GM12892 (cell line): ENCODE measurements at regions not wholly inside any gene's neighbourhood (a gene's known extent, or its start where the extent isn't known, plus 50 kb on each side); places are given as distances from the start of the nearest gene placed in this dataset.

ENCODE experiments used
- DNase-seq: peaks from one replicate; pipeline ENCODE4 v3.0.0; 2011; ENCODE audit not compliant: insufficient read length
- FAIRE-seq: peaks from 2 replicates; lab custom pipeline; 2011; peaks lifted over from hg19 to GRCh38; lab: Jason Lieb, UNC
- POLR2A ChIP-seq: IDR thresholded peaks from 2 replicates; pipeline ENCODE4 v1.6.1; 2011; ENCODE audit warnings: low read depth, low read length, control low read depth
- POLR2AphosphoS5 ChIP-seq: IDR thresholded peaks from 2 replicates; pipeline ENCODE4 v1.6.1; 2011; ENCODE audit warnings: low read depth, low read length, control low read depth
- TAF1 ChIP-seq: IDR thresholded peaks from 2 replicates; pipeline ENCODE4 v1.6.1; 2011; ENCODE audit warnings: low read depth, mild to moderate bottlenecking, control low read depth, low read length, borderline replicate concordance

GRCh38 chr2:16264931-16265540 lies 324.7 kb downstream of the MYCN start:
- FAIRE-seq: no peak
- DNase-seq: no peak
- TF ChIP-seq POLR2AphosphoS5 (no peak), TAF1 (no peak), POLR2A (no peak)

DNA sequence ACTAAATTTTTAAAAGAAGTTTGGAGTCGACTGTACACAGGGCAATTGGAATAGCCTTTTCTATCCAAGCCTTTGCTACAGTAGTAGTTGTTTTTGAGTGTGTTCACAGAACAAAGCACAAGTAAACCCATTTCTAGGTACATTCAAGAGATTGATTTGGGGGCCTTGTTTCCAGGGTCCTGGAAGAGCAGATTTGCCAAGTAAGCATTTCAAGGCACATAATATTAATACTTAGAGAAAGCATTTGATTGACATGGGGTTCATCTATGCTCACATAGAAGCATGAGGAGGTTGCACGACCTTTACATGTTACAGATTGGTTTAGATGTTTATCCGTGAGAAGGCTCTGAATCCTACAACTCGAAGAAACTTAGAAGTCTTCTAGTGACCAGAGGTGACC lies 324.1 kb downstream of the MYCN start:
- FAIRE-seq (no peak), DNase-seq (no peak)
- no peak for TF ChIP-seq POLR2A
- TF ChIP-seq TAF1: no peak
- no peak for TF ChIP-seq POLR2AphosphoS5

GRCh38 chr2:16263241-16263890 lies 323.0 kb downstream of the MYCN start:
- FAIRE-seq (no peak), DNase-seq (no peak)
- no peak for TF ChIP-seq TAF1
- no peak for TF ChIP-seq POLR2A
- TF ChIP-seq POLR2AphosphoS5: no peak

GRCh38 chr2:16262526-16263178 lies 322.3 kb downstream of the MYCN start:
- no peak for FAIRE-seq
- no peak for TF ChIP-seq TAF1
- TF ChIP-seq POLR2A: no peak
- no peak for TF ChIP-seq POLR2AphosphoS5
- DNase-seq: no peak

DNA sequence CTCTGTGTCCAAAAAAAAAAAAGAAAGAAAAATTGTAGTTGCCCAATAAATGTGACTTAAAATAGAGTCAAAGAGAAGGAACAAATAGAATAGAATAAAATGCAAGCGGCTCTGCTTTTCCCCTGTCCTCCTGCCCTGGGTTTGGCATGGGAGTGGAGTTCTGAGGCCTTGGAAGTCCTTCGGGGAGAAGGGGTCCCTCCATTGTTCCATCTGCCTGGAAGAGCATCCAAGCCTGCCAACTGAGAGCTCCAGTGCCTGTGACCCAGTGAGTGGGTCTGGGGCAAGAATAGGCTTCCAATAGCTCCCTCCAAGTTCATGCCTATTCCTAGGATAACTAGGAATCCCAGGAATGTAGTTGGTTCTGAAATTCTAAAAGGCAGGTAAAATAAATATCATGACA lies 321.4 kb downstream of the MYCN start:
- TF ChIP-seq TAF1 (no peak), POLR2A (no peak), POLR2AphosphoS5 (no peak)
- FAIRE-seq: no peak
- DNase-seq: no peak

DNA sequence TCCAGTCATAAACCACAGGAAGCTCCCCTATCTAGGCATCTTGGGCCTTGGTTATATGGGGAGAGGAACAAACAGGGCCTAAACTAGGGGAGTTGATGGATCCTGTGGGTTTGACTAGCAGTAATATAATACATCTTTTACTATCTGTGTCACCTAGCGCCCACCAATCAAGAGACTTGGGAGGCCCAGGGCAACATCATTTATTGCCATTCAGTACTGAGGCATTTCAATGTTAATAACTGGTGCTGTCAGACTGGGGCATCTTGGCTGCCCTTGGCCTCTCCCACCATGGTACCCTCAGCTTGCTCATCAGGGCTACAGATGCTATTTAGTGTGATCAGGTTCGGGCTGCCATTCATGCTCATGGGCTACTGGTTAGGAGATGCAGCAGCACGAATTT lies 320.7 kb downstream of the MYCN start:
- TF ChIP-seq POLR2AphosphoS5: no peak
- TF ChIP-seq POLR2A: no peak
- TF ChIP-seq TAF1: no peak
- DNase-seq: no peak
- no peak for FAIRE-seq

DNA sequence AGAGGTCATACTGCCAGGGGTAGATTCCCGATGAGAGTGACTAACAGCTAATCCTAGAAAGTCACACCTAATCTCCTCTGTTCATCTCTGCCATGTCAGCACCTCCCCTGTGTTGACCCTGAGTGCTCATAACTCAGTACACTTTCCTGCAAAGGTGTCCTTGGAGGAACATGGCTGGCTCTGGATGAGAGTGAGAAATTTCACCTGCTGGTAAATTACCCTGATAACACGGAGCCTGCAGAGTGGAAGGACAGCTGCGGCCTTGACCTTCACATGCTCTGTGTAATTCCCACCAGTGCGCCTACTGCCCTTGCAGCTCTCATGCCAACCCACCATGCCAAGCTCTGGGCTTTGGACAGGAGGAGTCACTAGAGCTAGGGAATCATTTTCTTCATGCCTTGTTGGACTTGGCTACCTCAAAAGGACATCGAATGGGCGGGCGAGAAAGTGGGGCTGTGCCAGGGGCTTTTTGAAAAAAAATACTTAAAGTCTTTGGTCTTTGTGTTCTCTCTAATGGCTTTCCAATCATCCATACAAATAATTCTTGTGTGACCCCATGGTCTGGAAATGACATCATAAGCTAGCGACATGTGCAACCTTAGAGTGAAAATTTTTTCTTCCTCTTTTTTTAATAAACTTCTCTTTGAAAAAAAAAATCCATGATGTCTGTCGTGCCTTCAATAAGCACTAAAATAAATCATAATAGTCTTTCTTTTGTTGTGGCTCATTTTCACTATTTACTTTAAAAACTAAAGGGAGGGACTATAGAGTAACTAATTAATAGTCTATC lies 319.9 kb downstream of the MYCN start:
- DNase-seq (no peak), FAIRE-seq (no peak)
- no peak for TF ChIP-seq TAF1
- no peak for TF ChIP-seq POLR2A
- TF ChIP-seq POLR2AphosphoS5: no peak

DNA sequence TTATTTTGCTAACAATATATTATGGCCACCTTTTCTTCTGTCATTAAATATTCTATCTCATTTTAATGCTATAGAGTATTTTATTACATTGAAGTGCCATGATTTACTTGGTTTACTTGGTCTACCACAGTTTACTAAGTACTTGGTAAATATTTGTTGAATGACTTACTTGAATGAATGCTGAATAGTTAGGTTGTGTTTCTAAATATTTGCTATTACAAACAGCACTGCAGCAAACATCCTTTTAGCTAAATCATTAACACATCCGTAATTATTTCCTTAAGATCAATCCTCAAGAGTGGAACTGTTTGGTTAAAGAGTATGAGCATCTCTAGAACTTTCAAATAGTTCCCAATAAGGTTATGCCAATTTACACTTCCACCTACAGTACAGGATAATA lies 318.7 kb downstream of the MYCN start:
- TF ChIP-seq POLR2A (no peak), POLR2AphosphoS5 (no peak), TAF1 (no peak)
- FAIRE-seq (no peak), DNase-seq (no peak)

GRCh38 chr2:16258350-16258749 lies 318.0 kb downstream of the MYCN start:
- DNase-seq (no peak), FAIRE-seq (no peak)
- no peak for TF ChIP-seq TAF1
- no peak for TF ChIP-seq POLR2AphosphoS5
- TF ChIP-seq POLR2A: no peak

- no peak for DNase-seq
- no peak for FAIRE-seq
- TF ChIP-seq TAF1: no peak
- no peak for TF ChIP-seq POLR2AphosphoS5
- no peak for TF ChIP-seq POLR2A
Observed at GRCh38 chr2:16257322-16258028, 317.1 kb downstream of the MYCN start.

DNA sequence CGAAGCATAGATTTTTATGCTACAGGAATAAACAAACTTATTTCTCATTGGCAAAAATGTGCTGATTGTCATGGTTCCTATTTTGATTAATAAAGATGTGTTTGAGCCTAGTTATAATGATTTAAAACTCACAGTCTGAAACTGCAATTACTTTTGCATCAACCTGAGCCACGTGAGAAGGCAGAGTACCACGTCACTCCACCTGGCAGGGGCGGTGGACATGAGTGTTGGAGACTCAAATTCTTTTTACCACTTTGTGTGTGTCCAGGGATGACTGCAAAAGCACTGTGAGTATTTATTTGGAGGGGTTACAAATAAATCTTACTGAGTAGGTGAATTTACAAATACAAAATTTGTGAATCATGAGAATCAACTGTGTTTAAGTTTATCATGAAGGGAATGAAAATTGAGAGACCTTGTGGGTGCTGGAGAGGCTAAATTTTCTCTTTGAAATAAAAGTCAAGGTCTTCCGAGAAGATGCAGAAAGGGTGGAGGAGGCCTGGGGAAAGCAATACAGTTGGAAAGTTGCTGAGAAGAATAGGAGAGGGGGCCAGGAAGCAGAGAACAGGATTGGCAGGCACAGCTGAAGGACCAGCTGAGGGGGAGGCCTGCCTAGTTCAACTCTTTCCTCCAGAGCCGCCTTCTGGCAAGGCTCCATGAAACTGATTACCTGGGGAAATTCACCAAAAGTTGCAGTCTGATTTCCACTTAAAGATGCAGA lies 316.4 kb downstream of the MYCN start:
- TF ChIP-seq TAF1 (no peak), POLR2A (no peak), POLR2AphosphoS5 (no peak)
- DNase-seq (no peak), FAIRE-seq (no peak)
